GM12878 (cell line): ENCODE measurements at regions not wholly inside any gene's neighbourhood (a gene's known extent, or its start where the extent isn't known, plus 50 kb on each side); places are given as distances from the start of the nearest gene placed in this dataset.

ENCODE experiments used
- ATAC-seq: fragments of 200-7000 bp; cut with Tn5 transposase; 3 replicates; pipeline ENCODE4 v1.9.1; 2020; ENCODE audit warnings: mild to moderate bottlenecking, moderate library complexity
- BruUV-seq: library from RNA; stranded (reverse); fragments of 400-500 nt; replicated peaks from 2 replicates; lab custom pipeline; 2021; lab: Mats Ljungman, UMichigan
- CTCF ChIA-PET: fragments of 300-600 bp; sonication (Branson Sonifier 250); formaldehyde crosslinking; extraction: SDS; loops from one replicate; lab custom pipeline; 2021; ENCODE audit warnings: inconsistent platforms; lab: Yijun Ruan, JAX
- POLR2A ChIA-PET: fragments of 350-600 bp; formaldehyde crosslinking; extraction: SDS; loops from one replicate; lab custom pipeline; 2021; ENCODE audit warnings: inconsistent platforms; lab: Charles Lee
- RAD21 ChIA-PET: fragments of 300-600 bp; sonication (Branson Sonifier 250); formaldehyde crosslinking; loops from one replicate; lab custom pipeline; 2023; ENCODE audit warnings: antibody characterized with exemption; ENCODE audit not compliant: unreplicated experiment; lab: Charles Lee
- SMC1A ChIA-PET: fragments of 300-600 bp; sonication (Branson Sonifier 250); formaldehyde crosslinking; loops from one replicate; lab custom pipeline; 2023; ENCODE audit not compliant: unreplicated experiment, uncharacterized antibody; lab: Charles Lee
- DNase-seq: peaks from one replicate; pipeline ENCODE4 v3.0.0-alpha.2; 2011; ENCODE audit warnings: low read depth, low spot score
- FAIRE-seq: peaks from 3 replicates; lab custom pipeline; 2011; peaks lifted over from hg19 to GRCh38; lab: Jason Lieb, UNC
- H2AFZ ChIP-seq: 2 replicates; pipeline ENCODE4 v1.6.0; 2011; ENCODE audit warnings: low read depth, low read length, control low read depth; ENCODE audit not compliant: control insufficient read depth
- H3K27ac ChIP-seq: 2 replicates; pipeline ENCODE4 v1.5.1; 2011; ENCODE audit warnings: control low read depth; ENCODE audit not compliant: control insufficient read depth, insufficient read depth
- H3K27me3 ChIP-seq, 2 experiments: replicated peaks in 1 of 2; 2 replicates each; pipeline versions ENCODE4 v1.6.0 to v1.6.1; 2011; ENCODE audit warnings: low read length in 1 of 2; ENCODE audit not compliant: control insufficient read depth in 2 of 2, insufficient read depth in 2 of 2
- H3K36me3 ChIP-seq, 2 experiments: 2 replicates each; pipeline ENCODE4 v1.5.1; 2011; ENCODE audit warnings: low read length in 1 of 2; ENCODE audit not compliant: control insufficient read depth in 2 of 2, insufficient read depth in 2 of 2
- H3K4me1 ChIP-seq: 2 replicates; pipeline ENCODE4 v1.6.1; 2011; ENCODE audit warnings: mild to moderate bottlenecking, low read length, moderate library complexity, mixed read lengths; ENCODE audit not compliant: control insufficient read depth, insufficient read depth
- H3K4me2 ChIP-seq: 2 replicates; pipeline ENCODE4 v1.6.0; 2011; ENCODE audit warnings: control low read depth; ENCODE audit not compliant: control insufficient read depth, insufficient read depth
- H3K4me3 ChIP-seq: fragments of 200-600 bp; sonication (generic); 2 replicates; pipeline ENCODE4 v1.5.1; 2016
- H3K79me2 ChIP-seq: 2 replicates; pipeline ENCODE4 v1.6.0; 2011; ENCODE audit warnings: low read length; ENCODE audit not compliant: control insufficient read depth, insufficient read depth
- H3K9ac ChIP-seq: 2 replicates; pipeline ENCODE4 v1.8.0; 2011; ENCODE audit warnings: low read length, control low read depth, mixed read lengths; ENCODE audit not compliant: control insufficient read depth, insufficient read depth
- H3K9me3 ChIP-seq: replicated peaks from 3 replicates; pipeline ENCODE4 v1.5.1; 2011; ENCODE audit warnings: mild to moderate bottlenecking, low read length; ENCODE audit not compliant: control insufficient read depth, insufficient read depth
- H4K20me1 ChIP-seq: 2 replicates; pipeline ENCODE4 v1.6.0; 2011; ENCODE audit not compliant: control insufficient read depth, insufficient read depth
- CEBPZ ChIP-seq: fragments of 150-350 bp; IDR thresholded peaks from 2 replicates; pipeline ENCODE4 v1.6.1; 2016; ENCODE audit warnings: low read depth, low read length
- HDAC2 ChIP-seq: fragments of 200-600 bp; sonication (generic); IDR thresholded peaks from 2 replicates; pipeline ENCODE4 v1.6.1; 2017
- MAX ChIP-seq: IDR thresholded peaks from 2 replicates; pipeline ENCODE4 v1.6.1; 2012; ENCODE audit warnings: low read depth, low read length, improper control_type of control experiment
- NBN ChIP-seq: fragments of 450-650 bp; IDR thresholded peaks from 2 replicates; pipeline ENCODE4 v1.6.1; 2016
- NFYB ChIP-seq: IDR thresholded peaks from 2 replicates; pipeline ENCODE4 v1.6.1; 2011; ENCODE audit warnings: low read depth, mild to moderate bottlenecking, low read length, improper control_type of control experiment, moderate library complexity; ENCODE audit not compliant: insufficient read depth
- NR2F1 ChIP-seq: fragments of 450-650 bp; conservative IDR thresholded peaks from 2 replicates; pipeline ENCODE4 v1.6.1; 2017; ENCODE audit warnings: mild to moderate bottlenecking
- RBBP5 ChIP-seq: fragments of 200-600 bp; sonication (generic); conservative IDR thresholded peaks from 2 replicates; pipeline ENCODE4 v1.6.1; 2016
- STAT1 ChIP-seq: fragments of 450-650 bp; conservative IDR thresholded peaks from 2 replicates; pipeline ENCODE4 v1.6.1; 2014; ENCODE audit warnings: antibody characterized with exemption, mild to moderate bottlenecking
- ZNF384 ChIP-seq: IDR thresholded peaks from 2 replicates; pipeline ENCODE4 v1.6.1; 2012; ENCODE audit warnings: low read depth, mild to moderate bottlenecking, low read length, improper control_type of control experiment, borderline replicate concordance
- ZNF592 ChIP-seq: fragments of 450-650 bp; IDR thresholded peaks from 2 replicates; pipeline ENCODE4 v1.6.1; 2017; ENCODE audit warnings: mild to moderate bottlenecking, moderate library complexity
- ZZZ3 ChIP-seq: IDR thresholded peaks from 2 replicates; pipeline ENCODE4 v1.6.1; 2011; ENCODE audit warnings: low read depth; ENCODE audit not compliant: control insufficient read depth, insufficient read length
- WGBS: methylation state at CpG from one replicate; pipeline ENCODE4 v1.1.6; 2016; ENCODE audit warnings: low lambda C conversion rate; ENCODE audit not compliant: insufficient replicate concordance, insufficient coverage; ENCODE audit errors: missing lambda C conversion rate; 5-methylcytosine and 5-hydroxymethylcytosine counted together
- in situ Hi-C: fragments of 300-500 bp; cut with MboI; formaldehyde crosslinking; loops from 9 replicates; pipeline ENCODE4 v1.14.3; 2018; ENCODE audit warnings: mixed read lengths
- intact Hi-C: fragments of 100-400 bp; cut with micrococcal nuclease; formaldehyde crosslinking; loops from one replicate; pipeline ENCODE4 v1.14.2; 2022; ENCODE audit not compliant: unreplicated experiment
- TF ChIP-seq, protein P1 (sequence below): IDR thresholded peaks from 2 replicates; pipeline ENCODE4 v1.6.1; 2012; ENCODE audit warnings: mild to moderate bottlenecking, low read depth, low read length

- TF ChIP-seq NFYB: no peak
- no peak for TF ChIP-seq RBBP5
- TF ChIP-seq ZNF384: no peak
- no peak for TF ChIP-seq ZZZ3
- no peak for TF ChIP-seq NR2F1
Observed at GRCh38 chr3:24052446-24052845, 107.4 kb downstream of the NR1D2 start (continued).

DNA sequence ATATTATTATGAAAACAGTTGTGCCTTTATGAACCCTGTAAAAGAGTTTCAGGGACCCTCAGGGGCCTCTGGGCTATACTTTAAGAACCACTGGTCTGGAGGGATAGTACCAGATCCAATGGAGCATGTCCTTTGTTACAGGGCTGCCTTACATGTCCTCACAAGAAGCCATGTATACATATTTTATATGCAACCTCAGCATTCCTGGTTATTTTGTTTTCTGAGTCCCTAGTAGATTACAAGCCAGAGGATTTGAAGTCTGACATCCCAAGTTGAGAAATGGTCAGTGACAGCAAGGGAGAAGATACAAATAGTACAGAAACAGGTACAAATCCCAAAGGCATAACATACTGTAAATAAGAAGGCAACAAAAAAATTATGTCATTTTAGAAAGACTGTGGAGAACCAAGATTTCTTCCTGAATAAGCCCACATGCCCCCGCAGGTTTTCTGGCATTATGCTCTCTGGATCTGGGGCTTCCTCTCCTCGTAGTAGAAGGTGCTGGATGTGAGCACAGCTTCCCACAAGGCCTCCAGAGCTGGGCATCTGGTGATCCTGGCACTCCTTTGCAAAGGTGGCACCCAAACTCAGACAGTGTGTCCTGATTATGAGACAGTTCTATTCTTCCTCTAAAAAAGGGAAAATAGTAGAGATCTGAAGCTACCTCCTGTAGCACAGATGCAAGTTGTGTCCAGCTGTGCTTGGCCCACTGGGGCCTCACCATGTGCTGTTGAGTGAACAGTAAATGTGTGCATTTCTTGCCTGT, 114.0 kb downstream of the NR1D2 start:
- no peaks in the 10 kb centered on the region for H3K79me2 ChIP-seq
- no TSS peak for BruUV-seq
- TF ChIP-seq NBN (no peak), ZNF592 (no peak), STAT1 (no peak), HDAC2 (no peak), CEBPZ (no peak), MAX (no peak)
- TF ChIP-seq, protein P1, sequence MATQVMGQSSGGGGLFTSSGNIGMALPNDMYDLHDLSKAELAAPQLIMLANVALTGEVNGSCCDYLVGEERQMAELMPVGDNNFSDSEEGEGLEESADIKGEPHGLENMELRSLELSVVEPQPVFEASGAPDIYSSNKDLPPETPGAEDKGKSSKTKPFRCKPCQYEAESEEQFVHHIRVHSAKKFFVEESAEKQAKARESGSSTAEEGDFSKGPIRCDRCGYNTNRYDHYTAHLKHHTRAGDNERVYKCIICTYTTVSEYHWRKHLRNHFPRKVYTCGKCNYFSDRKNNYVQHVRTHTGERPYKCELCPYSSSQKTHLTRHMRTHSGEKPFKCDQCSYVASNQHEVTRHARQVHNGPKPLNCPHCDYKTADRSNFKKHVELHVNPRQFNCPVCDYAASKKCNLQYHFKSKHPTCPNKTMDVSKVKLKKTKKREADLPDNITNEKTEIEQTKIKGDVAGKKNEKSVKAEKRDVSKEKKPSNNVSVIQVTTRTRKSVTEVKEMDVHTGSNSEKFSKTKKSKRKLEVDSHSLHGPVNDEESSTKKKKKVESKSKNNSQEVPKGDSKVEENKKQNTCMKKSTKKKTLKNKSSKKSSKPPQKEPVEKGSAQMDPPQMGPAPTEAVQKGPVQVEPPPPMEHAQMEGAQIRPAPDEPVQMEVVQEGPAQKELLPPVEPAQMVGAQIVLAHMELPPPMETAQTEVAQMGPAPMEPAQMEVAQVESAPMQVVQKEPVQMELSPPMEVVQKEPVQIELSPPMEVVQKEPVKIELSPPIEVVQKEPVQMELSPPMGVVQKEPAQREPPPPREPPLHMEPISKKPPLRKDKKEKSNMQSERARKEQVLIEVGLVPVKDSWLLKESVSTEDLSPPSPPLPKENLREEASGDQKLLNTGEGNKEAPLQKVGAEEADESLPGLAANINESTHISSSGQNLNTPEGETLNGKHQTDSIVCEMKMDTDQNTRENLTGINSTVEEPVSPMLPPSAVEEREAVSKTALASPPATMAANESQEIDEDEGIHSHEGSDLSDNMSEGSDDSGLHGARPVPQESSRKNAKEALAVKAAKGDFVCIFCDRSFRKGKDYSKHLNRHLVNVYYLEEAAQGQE: no peak

More for the DNA sequence above, 114.0 kb downstream of the NR1D2 start:
- Histone ChIP-seq H3K4me1 (no peaks in the 10 kb centered on the region), H3K27ac (no peak overlapping the region), H3K4me3 (no peak overlapping the region), H3K36me3 (no peaks in the 10 kb centered on the region), H3K27me3 (no peaks in the 10 kb centered on the region; a peak in 1 of 4 replicates), H4K20me1 (no peaks in the 10 kb centered on the region), H3K4me2 (no peak overlapping the region), H3K9me3 (no peaks in the 10 kb centered on the region), H2AFZ (no peak overlapping the region), H3K9ac (no peak overlapping the region)
- ATAC-seq (no peak), DNase-seq (no peak), FAIRE-seq (no peak)
- ChIA-PET POLR2A (no interaction called here), SMC1A (interaction anchor here (0.6 kb wide), 1 partner anchor 218 kb away, joined by 3 read pairs; no protein-coding TSS in a partner anchor), RAD21 (no interaction called here), CTCF (no interaction called here)
- in situ Hi-C loops: no loop called here
- 44% methylated on average over 2 of the region's 2 CpGs for WGBS
- intact Hi-C loops: no loop called here
